Naive thymus-derived CD4-positive, alpha-beta T cell (primary cell): ENCODE measurements at regions not wholly inside any gene's neighbourhood (a gene's known extent, or its start where the extent isn't known, plus 50 kb on each side); places are given as distances from the start of the nearest gene placed in this dataset.

Source experiments
- ATAC-seq: fragments of 150-1000 bp; cut with Tn5 transposase; 2 replicates; pipeline ENCODE4 v1.10.0; 2021; ENCODE audit warnings: mild to moderate bottlenecking, moderate library complexity
- CTCF ChIA-PET: fragments of 350-600 bp; sonication (Branson Sonifier 250); formaldehyde crosslinking; loops from one replicate; lab custom pipeline; 2021; ENCODE audit warnings: antibody characterized with exemption; lab: Charles Lee
- POLR2A ChIA-PET: fragments of 350-600 bp; sonication (Branson Sonifier 250); formaldehyde crosslinking; loops from one replicate; lab custom pipeline; 2021; ENCODE audit warnings: antibody characterized with exemption, inconsistent platforms; lab: Charles Lee
- DNase-seq, 9 donors: peaks; one replicate each; pipeline versions ENCODE4 v3.0.0 to v3.0.0-alpha.2; 2020 to 2022; ENCODE audit warnings: mixed read lengths in 1 of 9
- H3K27ac ChIP-seq: one replicate; pipeline ENCODE4 v1.7.0; 2013; ENCODE audit warnings: mild to moderate bottlenecking, low read depth, low read length, moderate library complexity
- H3K27me3 ChIP-seq, 2 donors: one replicate each; pipeline ENCODE4 v1.7.0; 2013; ENCODE audit warnings: low read length in 2 of 2, mild to moderate bottlenecking in 2 of 2, moderate library complexity in 2 of 2; ENCODE audit not compliant: control insufficient read depth in 2 of 2, insufficient read depth in 2 of 2
- H3K36me3 ChIP-seq, 3 experiments: 1 replicate in 2 of 3; 2 replicates in 1 of 3; pipeline ENCODE4 v1.7.0; 2013; ENCODE audit warnings: low read length in 3 of 3, mild to moderate bottlenecking in 3 of 3, moderate library complexity in 1 of 3; ENCODE audit not compliant: insufficient read depth in 3 of 3, control insufficient read depth in 2 of 3
- H3K4me1 ChIP-seq, 2 donors: one replicate each; pipeline ENCODE4 v1.7.0; 2013; ENCODE audit warnings: low read length in 2 of 2, mild to moderate bottlenecking in 2 of 2, moderate library complexity in 1 of 2; ENCODE audit not compliant: control insufficient read depth in 2 of 2, insufficient read depth in 2 of 2
- H3K4me3 ChIP-seq: 2 replicates; pipeline ENCODE4 v1.7.0; 2013; ENCODE audit warnings: mild to moderate bottlenecking, low read length
- H3K9me3 ChIP-seq, 3 experiments: 1 replicate in 2 of 3; 2 replicates in 1 of 3; pipeline ENCODE4 v1.7.0; 2013; ENCODE audit warnings: low read length in 3 of 3; ENCODE audit not compliant: control insufficient read depth in 2 of 3
- H3K27ac Mint-ChIP-seq, 9 donors: one replicate each; pipeline ENCODE4 v1.8.0; 2020 to 2022; ENCODE audit warnings: mixed read lengths in 9 of 9, mild to moderate bottlenecking in 8 of 9, moderate library complexity in 5 of 9, inconsistent platforms in 2 of 9
- H3K27me3 Mint-ChIP-seq, 5 donors: one replicate each; pipeline ENCODE4 v1.8.0; 2021 to 2022; ENCODE audit warnings: mixed read lengths in 5 of 5, mild to moderate bottlenecking in 1 of 5
- H3K36me3 Mint-ChIP-seq, 5 donors: one replicate each; pipeline ENCODE4 v1.8.0; 2020 to 2022; ENCODE audit warnings: mixed read lengths in 5 of 5, mild to moderate bottlenecking in 3 of 5, inconsistent platforms in 1 of 5
- H3K4me1 Mint-ChIP-seq, 7 donors: one replicate each; pipeline ENCODE4 v1.8.0; 2020 to 2022; ENCODE audit warnings: mixed read lengths in 7 of 7, mild to moderate bottlenecking in 3 of 7, inconsistent platforms in 1 of 7
- H3K4me3 Mint-ChIP-seq, 10 donors: one replicate each; pipeline ENCODE4 v1.8.0; 2020 to 2022; ENCODE audit warnings: mild to moderate bottlenecking in 10 of 10, mixed read lengths in 10 of 10, moderate library complexity in 6 of 10, inconsistent platforms in 2 of 10
- H3K9me3 Mint-ChIP-seq, 11 donors: one replicate each; pipeline ENCODE4 v1.8.0; 2020 to 2022; ENCODE audit warnings: mixed read lengths in 11 of 11, mild to moderate bottlenecking in 4 of 11, inconsistent platforms in 1 of 11, moderate library complexity in 1 of 11
- intact Hi-C, 2 donors: fragments of 100-400 bp; cut with micrococcal nuclease; formaldehyde crosslinking; loops; one replicate each; pipeline ENCODE4 v1.15.1; 2023

GRCh38 chr2:34475156-34475555 is 876.1 kb upstream of the FAM98A start:
- ChIA-PET POLR2A (no interaction called here), CTCF (no interaction called here)
- Histone ChIP-seq H3K9me3 (no peaks in the 10 kb centered on the region), H3K27me3 (no peaks in the 10 kb centered on the region), H3K36me3 (no peaks in the 10 kb centered on the region), H3K4me3 (no peak overlapping the region), H3K4me1 (no peaks in the 10 kb centered on the region), H3K27ac (no peak overlapping the region)
- ATAC-seq (no peak), DNase-seq (no peak)
- Mint-ChIP-seq H3K27ac (no peak overlapping the region), H3K4me3 (no peak overlapping the region), H3K36me3 (no peaks in the 10 kb centered on the region), H3K4me1 (no peaks in the 10 kb centered on the region), H3K27me3 (no peaks in the 10 kb centered on the region), H3K9me3 (peaks cover 0 to 10% (median 3%) of the 10 kb centered on the region in 11 donors)
- intact Hi-C loops, result no loop called here

DNA sequence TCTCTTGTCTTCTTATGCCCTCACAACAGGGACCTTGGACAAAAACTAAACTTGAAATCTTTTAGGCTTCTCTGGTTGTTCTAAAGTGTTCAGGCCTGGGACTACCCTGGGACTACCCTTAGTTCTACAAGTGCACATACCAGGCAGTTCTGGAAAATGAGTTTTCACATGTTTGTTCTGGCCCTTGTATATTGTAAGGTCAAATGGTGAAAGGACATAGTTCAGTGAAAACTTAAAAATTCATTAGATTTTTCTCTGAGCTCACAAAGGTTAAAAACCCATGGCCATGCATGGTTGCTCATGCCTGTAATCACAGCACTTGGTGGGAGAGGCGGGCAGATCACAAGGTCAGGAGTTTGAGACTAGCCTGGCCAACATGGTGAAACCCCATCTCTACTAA is 875.5 kb upstream of the FAM98A start:
- Mint-ChIP-seq H3K36me3 (no peaks in the 10 kb centered on the region), H3K27ac (no peak overlapping the region), H3K4me3 (no peak overlapping the region), H3K4me1 (no peaks in the 10 kb centered on the region), H3K9me3 (peaks cover 0 to 8% (median 3%) of the 10 kb centered on the region in 11 donors), H3K27me3 (no peaks in the 10 kb centered on the region)
- intact Hi-C loops, result no loop called here
- H3K4me3 ChIP-seq, result no peak overlapping the region
- POLR2A ChIA-PET, result no interaction called here
- H3K9me3 ChIP-seq, result no peaks in the 10 kb centered on the region
- CTCF ChIA-PET, result no interaction called here
- DNase-seq, result no peak
- ATAC-seq, result no peak
- H3K4me1 ChIP-seq, result no peaks in the 10 kb centered on the region
- H3K27me3 ChIP-seq, result no peaks in the 10 kb centered on the region
- no peaks in the 10 kb centered on the region for H3K36me3 ChIP-seq
- no peak overlapping the region for H3K27ac ChIP-seq

DNA sequence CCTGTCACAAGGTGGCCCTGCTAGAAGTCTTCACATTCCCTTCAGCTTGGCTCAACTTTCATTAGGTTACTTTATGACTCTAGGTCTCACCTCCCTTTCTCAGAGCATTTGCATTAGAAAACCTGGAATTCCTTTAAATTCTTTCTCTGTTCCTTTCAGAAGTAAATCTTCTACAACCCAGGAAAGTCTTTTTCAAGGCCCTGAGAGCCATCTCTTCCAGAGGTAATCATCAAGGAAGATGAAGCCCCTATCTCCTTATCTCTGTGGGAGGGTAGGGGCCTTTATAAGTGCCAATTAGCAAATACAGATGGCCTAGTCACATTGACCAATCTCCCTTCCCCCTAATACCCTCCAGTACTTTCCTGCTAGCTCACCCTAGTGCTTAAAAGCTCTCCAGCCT is 848.0 kb upstream of the FAM98A start:
- intact Hi-C loops, result no loop called here
- Mint-ChIP-seq H3K27ac (no peak overlapping the region), H3K9me3 (peaks cover 0 to 22% (median 10%) of the 10 kb centered on the region in 11 donors), H3K27me3 (no peaks in the 10 kb centered on the region), H3K4me3 (no peak overlapping the region), H3K36me3 (no peaks in the 10 kb centered on the region), H3K4me1 (peaks cover 0 to 2% (median 0%) of the 10 kb centered on the region in 7 donors)
- H3K36me3 ChIP-seq, result no peaks in the 10 kb centered on the region
- no peaks in the 10 kb centered on the region for H3K27me3 ChIP-seq
- no peak for ATAC-seq
- DNase-seq, result no peak
- no peak overlapping the region for H3K4me3 ChIP-seq
- ChIA-PET POLR2A (no interaction called here), CTCF (no interaction called here)
- H3K9me3 ChIP-seq, result no peaks in the 10 kb centered on the region
- no peak overlapping the region for H3K27ac ChIP-seq
- no peaks in the 10 kb centered on the region for H3K4me1 ChIP-seq

DNA sequence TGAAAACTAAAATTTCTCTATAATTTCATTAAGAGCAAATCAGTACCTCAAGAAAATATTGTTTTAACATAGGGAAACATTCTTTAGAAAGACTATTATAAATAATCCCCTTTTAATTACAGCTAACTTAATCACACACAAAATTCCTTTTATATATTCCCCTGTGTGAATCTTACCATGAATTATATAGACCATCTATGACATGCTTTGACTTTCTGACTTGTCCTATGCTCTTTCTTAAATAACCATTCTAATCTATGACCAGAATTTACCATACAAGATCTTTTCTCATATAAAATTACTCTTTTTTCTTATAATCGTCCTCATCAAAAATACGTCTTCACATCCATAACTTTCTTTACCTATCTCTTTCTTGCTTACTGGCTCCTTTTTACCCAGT is 824.2 kb upstream of the FAM98A start:
- Mint-ChIP-seq H3K36me3 (no peaks in the 10 kb centered on the region), H3K9me3 (peaks cover 0 to 19% (median 6%) of the 10 kb centered on the region in 11 donors)

DNA sequence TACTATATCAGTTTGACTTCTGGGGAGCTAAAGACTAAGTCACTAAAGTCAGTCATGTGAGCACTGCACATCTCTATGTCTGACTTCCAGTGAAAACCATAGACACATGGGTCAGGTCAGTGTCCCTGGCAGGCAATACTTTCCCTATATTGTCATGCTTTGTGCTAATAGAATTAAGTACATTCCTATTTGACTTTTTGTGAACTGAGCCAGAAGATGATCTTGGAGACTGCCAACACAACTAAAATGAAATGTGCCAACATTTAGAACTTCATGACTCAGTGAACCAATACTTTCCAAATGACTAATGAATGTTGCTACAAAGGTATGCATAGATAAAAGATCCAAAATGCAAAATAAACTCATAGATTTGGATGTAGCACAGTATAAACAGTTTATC is 820.8 kb upstream of the FAM98A start:
- no peak overlapping the region for H3K4me3 Mint-ChIP-seq
- CTCF ChIA-PET, result no interaction called here
- H3K27me3 Mint-ChIP-seq, result no peaks in the 10 kb centered on the region
- no peak overlapping the region for H3K4me3 ChIP-seq
- intact Hi-C loops, result no loop called here
- POLR2A ChIA-PET, result no interaction called here
- H3K36me3 Mint-ChIP-seq, result no peaks in the 10 kb centered on the region
- no peak overlapping the region for H3K27ac ChIP-seq
- H3K9me3 ChIP-seq, result no peaks in the 10 kb centered on the region
- ATAC-seq (no peak), DNase-seq (no peak)
- H3K36me3 ChIP-seq, result no peaks in the 10 kb centered on the region
- H3K27me3 ChIP-seq, result no peaks in the 10 kb centered on the region
- peaks cover 0 to 16% (median 2%) of the 10 kb centered on the region in 11 donors for H3K9me3 Mint-ChIP-seq
- no peaks in the 10 kb centered on the region for H3K4me1 Mint-ChIP-seq
- no peaks in the 10 kb centered on the region for H3K4me1 ChIP-seq
- no peak overlapping the region for H3K27ac Mint-ChIP-seq

More for the DNA sequence above, 824.2 kb upstream of the FAM98A start:
- H3K4me3 Mint-ChIP-seq, result no peak overlapping the region
- no peak overlapping the region for H3K27ac ChIP-seq
- intact Hi-C loops, result no loop called here
- ATAC-seq (no peak), DNase-seq (no peak)
- no peaks in the 10 kb centered on the region for H3K36me3 ChIP-seq
- H3K27me3 ChIP-seq, result no peaks in the 10 kb centered on the region
- H3K27me3 Mint-ChIP-seq, result no peaks in the 10 kb centered on the region
- no peaks in the 10 kb centered on the region for H3K4me1 ChIP-seq
- H3K4me1 Mint-ChIP-seq, result no peaks in the 10 kb centered on the region
- CTCF ChIA-PET, result no interaction called here
- no peak overlapping the region for H3K27ac Mint-ChIP-seq
- H3K9me3 ChIP-seq, result no peaks in the 10 kb centered on the region
- POLR2A ChIA-PET, result no interaction called here
- H3K4me3 ChIP-seq, result no peak overlapping the region

DNA sequence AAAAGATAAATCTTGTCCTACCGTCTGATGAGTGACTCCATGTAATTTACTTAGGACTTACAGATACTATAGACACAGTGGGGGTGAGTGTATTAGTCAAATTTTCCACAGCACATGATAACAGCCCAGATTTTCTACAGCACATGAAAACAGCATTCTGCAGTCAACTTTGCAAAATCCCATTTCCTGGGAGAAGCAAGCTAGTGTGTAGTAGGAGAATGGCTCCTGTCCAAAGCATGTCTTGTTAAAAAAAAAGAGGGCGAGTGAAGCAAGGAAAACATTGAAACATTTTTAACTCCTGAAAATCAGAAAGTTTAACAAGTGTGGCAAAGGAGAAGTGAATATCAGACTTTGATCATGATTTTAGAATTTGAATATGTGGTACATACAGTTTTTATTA is 817.8 kb upstream of the FAM98A start:
- Histone ChIP-seq H3K9me3 (no peaks in the 10 kb centered on the region), H3K36me3 (no peaks in the 10 kb centered on the region), H3K27me3 (no peaks in the 10 kb centered on the region), H3K27ac (no peak overlapping the region), H3K4me1 (no peaks in the 10 kb centered on the region), H3K4me3 (no peak overlapping the region)
- H3K27me3 Mint-ChIP-seq, result no peaks in the 10 kb centered on the region
- ChIA-PET POLR2A (no interaction called here), CTCF (no interaction called here)
- H3K4me1 Mint-ChIP-seq, result no peaks in the 10 kb centered on the region
- no peaks in the 10 kb centered on the region for H3K36me3 Mint-ChIP-seq
- DNase-seq (no peak), ATAC-seq (no peak)
- H3K4me3 Mint-ChIP-seq, result no peak overlapping the region
- intact Hi-C loops, result no loop called here
- peaks cover 0 to 10% (median 0%) of the 10 kb centered on the region in 11 donors for H3K9me3 Mint-ChIP-seq
- H3K27ac Mint-ChIP-seq, result no peak overlapping the region

DNA sequence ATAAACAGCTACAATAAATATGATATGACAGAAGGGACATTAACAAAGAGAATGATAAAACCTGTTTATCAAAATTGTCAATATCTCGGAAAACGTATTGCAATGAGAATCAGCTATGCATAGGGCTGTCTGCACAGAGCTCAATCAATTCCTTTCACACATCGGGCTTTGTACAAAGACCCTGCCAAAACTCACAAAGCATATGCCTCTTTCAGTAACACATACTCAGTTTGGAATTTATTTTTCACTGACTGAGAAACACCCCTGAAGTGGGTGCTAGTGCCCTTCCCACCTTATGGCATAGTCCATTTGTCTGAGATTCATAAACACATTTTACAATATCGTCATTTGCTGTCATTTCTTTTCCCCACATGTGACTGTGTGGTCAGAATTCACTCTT is 815.8 kb upstream of the FAM98A start:
- CTCF ChIA-PET, result no interaction called here
- Mint-ChIP-seq H3K4me1 (no peaks in the 10 kb centered on the region), H3K27ac (no peak overlapping the region), H3K4me3 (no peak overlapping the region), H3K36me3 (no peaks in the 10 kb centered on the region), H3K9me3 (peaks cover 0 to 6% (median 0%) of the 10 kb centered on the region in 11 donors), H3K27me3 (no peaks in the 10 kb centered on the region)
- no peak for ATAC-seq
- H3K4me3 ChIP-seq, result no peak overlapping the region
- no peaks in the 10 kb centered on the region for H3K36me3 ChIP-seq
- intact Hi-C loops, result no loop called here
- H3K4me1 ChIP-seq, result no peaks in the 10 kb centered on the region
- H3K27me3 ChIP-seq, result no peaks in the 10 kb centered on the region
- no peak overlapping the region for H3K27ac ChIP-seq
- POLR2A ChIA-PET, result no interaction called here
- H3K9me3 ChIP-seq, result no peaks in the 10 kb centered on the region
- no peak for DNase-seq
